AG10803 (cell line): ENCODE measurements at regions not wholly inside any gene's neighbourhood (a gene's known extent, or its start where the extent isn't known, plus 50 kb on each side); places are given as distances from the start of the nearest gene placed in this dataset.

Experiments used
- DNase-seq: peaks from one replicate; pipeline ENCODE4 v3.0.0; 2010; ENCODE audit warnings: low read depth
- H3K4me3 ChIP-seq: 2 replicates; pipeline ENCODE4 v1.5.1; 2011; ENCODE audit warnings: mild to moderate bottlenecking, low read length, control low read depth
- CTCF ChIP-seq: conservative IDR thresholded peaks from 2 replicates; pipeline ENCODE4 v1.5.1; 2011; ENCODE audit warnings: mild to moderate bottlenecking, low read length, control low read depth, inconsistent platforms

- no peak for TF ChIP-seq CTCF
- peak; percentile 28 for DNase-seq
- H3K4me3 ChIP-seq, result no peak overlapping the region
Observed at GRCh38 chr15:72992841-72993252, 59.4 kb upstream of the NEO1 start.

GRCh38 chr15:72991026-72991425 is 61.2 kb upstream of the NEO1 start:
- DNase-seq, result peak; percentile 25
- H3K4me3 ChIP-seq, result no peak overlapping the region
- TF ChIP-seq CTCF, result no peak

- no peak overlapping the region for H3K4me3 ChIP-seq
- TF ChIP-seq CTCF, result no peak
- DNase-seq, result no peak
Observed at GRCh38 chr15:72983801-72984545, 68.3 kb upstream of the NEO1 start.

GRCh38 chr15:72982714-72983113 is 69.5 kb upstream of the NEO1 start:
- H3K4me3 ChIP-seq, result no peak overlapping the region
- peak; percentile 72 for DNase-seq
- TF ChIP-seq CTCF, result no peak

- no peak for DNase-seq
- H3K4me3 ChIP-seq, result no peak overlapping the region
- TF ChIP-seq CTCF, result no peak
Observed at GRCh38 chr15:72980661-72981060, 71.6 kb upstream of the NEO1 start.

- TF ChIP-seq CTCF, result no peak
- no peak overlapping the region for H3K4me3 ChIP-seq
- DNase-seq, result no peak
Observed at GRCh38 chr15:72979791-72980190, 72.5 kb upstream of the NEO1 start.

GRCh38 chr15:72979308-72979707 is 73.0 kb upstream of the NEO1 start:
- TF ChIP-seq CTCF, result no peak
- no peak for DNase-seq

More at GRCh38 chr15:72979308-72979707, 73.0 kb upstream of the NEO1 start:
- no peak overlapping the region for H3K4me3 ChIP-seq
